ENCODE measurements at regions not wholly inside any gene's neighbourhood (a gene's known extent, or its start where the extent isn't known, plus 50 kb on each side); places are given as distances from the start of the nearest gene placed in this dataset.

DNA sequence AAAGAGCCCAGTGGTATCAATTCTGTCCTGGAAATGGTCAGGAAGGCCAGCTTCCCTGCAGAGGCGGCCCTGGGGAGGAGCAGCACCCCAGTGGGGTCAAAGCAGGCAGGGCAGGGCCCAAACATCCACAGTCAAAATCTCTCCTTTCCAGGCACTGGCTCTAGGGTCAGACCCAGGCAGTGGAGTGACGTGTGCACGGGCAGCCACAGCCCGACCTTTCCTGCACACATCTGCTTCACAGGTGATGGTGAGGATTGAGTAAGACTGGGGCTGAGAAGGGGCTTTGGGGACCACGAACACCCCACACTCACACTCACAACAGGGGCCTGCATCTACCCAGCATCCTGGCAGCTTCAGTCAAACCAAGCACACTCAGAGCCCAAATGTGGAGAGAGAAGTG, 97.8 kb upstream of the GLI2 start:
- CTCF ChIA-PET = interaction anchor here (0.5 to 0.7 kb wide), 2 partner anchors 85 to 938 kb away, joined by 3 to 5 read pairs; no protein-coding TSS in a partner anchor
- no peak overlapping the region for H3K27ac ChIP-seq (ENCODE audit: extremely low read depth, low read depth, low read length)
- no peaks in the 10 kb centered on the region for H3K36me3 ChIP-seq (ENCODE audit: control insufficient read depth in 2 of 2, insufficient read depth in 1 of 2, low read length in 2 of 2)
- H3K4me3 ChIP-seq (ENCODE audit: low read depth, low read length) = no peak overlapping the region
- no peaks in the 10 kb centered on the region for H3K4me1 ChIP-seq (ENCODE audit: control insufficient read depth, insufficient read depth, low read length)
- TF ChIP-seq ZNF16 (tag by site-specific recombination; IDR thresholded peaks at IDR 0.05; ENCODE audit: low read depth) (no peak), ZNF416 (tag by site-specific recombination; IDR thresholded peaks at IDR 0.05) (no peak), ZNF837 (tag by site-specific recombination; IDR thresholded peaks at IDR 0.05) (no peak), ZNF140 (tag by site-specific recombination; IDR thresholded peaks at IDR 0.05) (no peak), ZNF37A (tag by site-specific recombination; IDR thresholded peaks at IDR 0.05) (no peak), ZNF311 (tag by site-specific recombination; IDR thresholded peaks at IDR 0.05; ENCODE audit: borderline replicate concordance) (no peak), SP2 (tag by site-specific recombination; IDR thresholded peaks at IDR 0.05) (no peak)
- TF ChIP-seq, protein P1, sequence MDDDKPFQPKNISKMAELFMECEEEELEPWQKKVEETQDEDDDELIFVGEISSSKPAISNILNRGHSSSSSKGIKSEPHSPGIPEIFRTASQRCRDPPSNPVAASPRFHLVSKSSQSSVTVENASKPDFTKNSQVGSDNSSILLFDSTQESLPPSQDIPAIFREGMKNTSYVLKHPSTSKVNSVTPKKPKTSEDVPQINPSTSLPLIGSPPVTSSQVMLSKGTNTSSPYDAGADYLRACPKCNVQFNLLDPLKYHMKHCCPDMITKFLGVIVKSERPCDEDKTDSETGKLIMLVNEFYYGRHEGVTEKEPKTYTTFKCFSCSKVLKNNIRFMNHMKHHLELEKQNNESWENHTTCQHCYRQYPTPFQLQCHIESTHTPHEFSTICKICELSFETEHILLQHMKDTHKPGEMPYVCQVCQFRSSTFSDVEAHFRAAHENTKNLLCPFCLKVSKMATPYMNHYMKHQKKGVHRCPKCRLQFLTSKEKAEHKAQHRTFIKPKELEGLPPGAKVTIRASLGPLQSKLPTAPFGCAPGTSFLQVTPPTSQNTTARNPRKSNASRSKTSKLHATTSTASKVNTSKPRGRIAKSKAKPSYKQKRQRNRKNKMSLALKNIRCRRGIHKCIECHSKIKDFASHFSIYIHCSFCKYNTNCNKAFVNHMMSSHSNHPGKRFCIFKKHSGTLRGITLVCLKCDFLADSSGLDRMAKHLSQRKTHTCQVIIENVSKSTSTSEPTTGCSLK (tag by site-specific recombination; IDR thresholded peaks at IDR 0.05) = no peak
- TF ChIP-seq, protein P2, sequence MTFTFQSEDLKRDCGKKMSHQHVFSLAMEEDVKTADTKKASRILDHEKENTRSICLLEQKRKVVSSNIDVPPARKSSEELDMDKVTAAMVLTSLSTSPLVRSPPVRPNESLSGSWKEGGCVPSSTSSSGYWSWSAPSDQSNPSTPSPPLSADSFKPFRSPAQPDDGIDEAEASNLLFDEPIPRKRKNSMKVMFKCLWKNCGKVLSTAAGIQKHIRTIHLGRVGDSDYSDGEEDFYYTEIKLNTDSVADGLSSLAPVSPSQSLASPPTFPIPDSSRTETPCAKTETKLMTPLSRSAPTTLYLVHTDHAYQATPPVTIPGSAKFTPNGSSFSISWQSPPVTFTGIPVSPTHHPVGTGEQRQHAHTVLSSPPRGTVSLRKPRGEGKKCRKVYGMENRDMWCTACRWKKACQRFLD (tag by site-specific recombination; IDR thresholded peaks at IDR 0.05) = no peak
- TF ChIP-seq, protein P3, sequence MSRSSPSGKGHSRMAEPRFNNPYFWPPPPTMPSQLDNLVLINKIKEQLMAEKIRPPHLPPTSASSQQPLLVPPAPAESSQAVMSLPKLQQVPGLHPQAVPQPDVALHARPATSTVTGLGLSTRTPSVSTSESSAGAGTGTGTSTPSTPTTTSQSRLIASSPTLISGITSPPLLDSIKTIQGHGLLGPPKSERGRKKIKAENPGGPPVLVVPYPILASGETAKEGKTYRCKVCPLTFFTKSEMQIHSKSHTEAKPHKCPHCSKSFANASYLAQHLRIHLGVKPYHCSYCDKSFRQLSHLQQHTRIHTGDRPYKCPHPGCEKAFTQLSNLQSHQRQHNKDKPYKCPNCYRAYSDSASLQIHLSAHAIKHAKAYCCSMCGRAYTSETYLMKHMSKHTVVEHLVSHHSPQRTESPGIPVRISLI (tag by site-specific recombination; IDR thresholded peaks at IDR 0.05) = no peak
- H3K9me3 ChIP-seq (ENCODE audit: control insufficient read depth, insufficient read depth, low read depth, low read length) = no peaks in the 10 kb centered on the region
- POLR2A ChIA-PET = no interaction called here

DNA sequence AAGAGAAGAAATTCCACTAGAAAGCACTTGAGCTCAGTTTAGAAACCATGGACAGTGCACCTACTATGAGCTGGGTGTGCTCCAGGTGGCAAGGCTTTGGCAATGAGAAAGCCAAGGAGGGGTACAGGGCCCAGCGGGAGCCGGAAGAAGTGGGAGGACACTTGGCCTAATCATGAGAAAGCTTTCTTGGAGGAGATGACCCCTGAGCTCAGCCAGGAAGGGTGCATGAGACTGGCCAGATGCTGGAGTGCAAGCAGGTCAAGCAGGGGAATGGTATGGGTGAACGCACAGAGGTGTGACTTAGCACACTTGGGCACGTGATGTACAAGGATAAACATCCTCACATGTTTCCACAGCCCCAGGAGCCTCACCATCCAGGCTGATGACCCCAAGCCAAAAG, 97.2 kb upstream of the GLI2 start:
- POLR2A ChIA-PET = no interaction called here
- CTCF ChIA-PET = interaction anchor here (0.7 kb wide), 1 partner anchor 85 kb away, joined by 3 read pairs; no protein-coding TSS in a partner anchor
- Histone ChIP-seq H3K9me3 (ENCODE audit: control insufficient read depth, insufficient read depth, low read depth, low read length) (no peaks in the 10 kb centered on the region), H3K4me3 (ENCODE audit: low read depth, low read length) (no peak overlapping the region), H3K36me3 (ENCODE audit: control insufficient read depth in 2 of 2, insufficient read depth in 1 of 2, low read length in 2 of 2) (no peaks in the 10 kb centered on the region), H3K4me1 (ENCODE audit: control insufficient read depth, insufficient read depth, low read length) (no peaks in the 10 kb centered on the region), H3K27ac (ENCODE audit: extremely low read depth, low read depth, low read length) (no peak overlapping the region)
- TF ChIP-seq, protein P4, sequence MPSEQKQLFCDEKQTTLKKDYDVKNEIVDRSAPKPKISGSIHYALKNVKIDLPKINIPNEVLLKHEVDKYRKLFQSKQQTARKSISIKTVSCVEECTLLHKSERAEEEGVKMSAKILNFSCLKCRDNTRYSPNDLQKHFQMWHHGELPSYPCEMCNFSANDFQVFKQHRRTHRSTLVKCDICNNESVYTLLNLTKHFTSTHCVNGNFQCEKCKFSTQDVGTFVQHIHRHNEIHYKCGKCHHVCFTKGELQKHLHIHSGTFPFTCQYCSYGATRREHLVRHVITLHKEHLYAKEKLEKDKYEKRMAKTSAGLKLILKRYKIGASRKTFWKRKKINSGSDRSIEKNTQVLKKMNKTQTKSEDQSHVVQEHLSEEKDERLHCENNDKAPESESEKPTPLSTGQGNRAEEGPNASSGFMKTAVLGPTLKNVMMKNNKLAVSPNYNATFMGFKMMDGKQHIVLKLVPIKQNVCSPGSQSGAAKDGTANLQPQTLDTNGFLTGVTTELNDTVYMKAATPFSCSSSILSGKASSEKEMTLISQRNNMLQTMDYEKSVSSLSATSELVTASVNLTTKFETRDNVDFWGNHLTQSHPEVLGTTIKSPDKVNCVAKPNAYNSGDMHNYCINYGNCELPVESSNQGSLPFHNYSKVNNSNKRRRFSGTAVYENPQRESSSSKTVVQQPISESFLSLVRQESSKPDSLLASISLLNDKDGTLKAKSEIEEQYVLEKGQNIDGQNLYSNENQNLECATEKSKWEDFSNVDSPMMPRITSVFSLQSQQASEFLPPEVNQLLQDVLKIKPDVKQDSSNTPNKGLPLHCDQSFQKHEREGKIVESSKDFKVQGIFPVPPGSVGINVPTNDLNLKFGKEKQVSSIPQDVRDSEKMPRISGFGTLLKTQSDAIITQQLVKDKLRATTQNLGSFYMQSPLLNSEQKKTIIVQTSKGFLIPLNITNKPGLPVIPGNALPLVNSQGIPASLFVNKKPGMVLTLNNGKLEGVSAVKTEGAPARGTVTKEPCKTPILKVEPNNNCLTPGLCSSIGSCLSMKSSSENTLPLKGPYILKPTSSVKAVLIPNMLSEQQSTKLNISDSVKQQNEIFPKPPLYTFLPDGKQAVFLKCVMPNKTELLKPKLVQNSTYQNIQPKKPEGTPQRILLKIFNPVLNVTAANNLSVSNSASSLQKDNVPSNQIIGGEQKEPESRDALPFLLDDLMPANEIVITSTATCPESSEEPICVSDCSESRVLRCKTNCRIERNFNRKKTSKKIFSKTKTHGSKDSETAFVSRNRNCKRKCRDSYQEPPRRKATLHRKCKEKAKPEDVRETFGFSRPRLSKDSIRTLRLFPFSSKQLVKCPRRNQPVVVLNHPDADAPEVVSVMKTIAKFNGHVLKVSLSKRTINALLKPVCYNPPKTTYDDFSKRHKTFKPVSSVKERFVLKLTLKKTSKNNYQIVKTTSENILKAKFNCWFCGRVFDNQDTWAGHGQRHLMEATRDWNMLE (tag by site-specific recombination; conservative IDR thresholded peaks at IDR 0.05; ENCODE audit: low read depth) = no peak
- TF ChIP-seq ZFP37 (tag by site-specific recombination; IDR thresholded peaks at IDR 0.05) = no peak
- TF ChIP-seq, protein P5, sequence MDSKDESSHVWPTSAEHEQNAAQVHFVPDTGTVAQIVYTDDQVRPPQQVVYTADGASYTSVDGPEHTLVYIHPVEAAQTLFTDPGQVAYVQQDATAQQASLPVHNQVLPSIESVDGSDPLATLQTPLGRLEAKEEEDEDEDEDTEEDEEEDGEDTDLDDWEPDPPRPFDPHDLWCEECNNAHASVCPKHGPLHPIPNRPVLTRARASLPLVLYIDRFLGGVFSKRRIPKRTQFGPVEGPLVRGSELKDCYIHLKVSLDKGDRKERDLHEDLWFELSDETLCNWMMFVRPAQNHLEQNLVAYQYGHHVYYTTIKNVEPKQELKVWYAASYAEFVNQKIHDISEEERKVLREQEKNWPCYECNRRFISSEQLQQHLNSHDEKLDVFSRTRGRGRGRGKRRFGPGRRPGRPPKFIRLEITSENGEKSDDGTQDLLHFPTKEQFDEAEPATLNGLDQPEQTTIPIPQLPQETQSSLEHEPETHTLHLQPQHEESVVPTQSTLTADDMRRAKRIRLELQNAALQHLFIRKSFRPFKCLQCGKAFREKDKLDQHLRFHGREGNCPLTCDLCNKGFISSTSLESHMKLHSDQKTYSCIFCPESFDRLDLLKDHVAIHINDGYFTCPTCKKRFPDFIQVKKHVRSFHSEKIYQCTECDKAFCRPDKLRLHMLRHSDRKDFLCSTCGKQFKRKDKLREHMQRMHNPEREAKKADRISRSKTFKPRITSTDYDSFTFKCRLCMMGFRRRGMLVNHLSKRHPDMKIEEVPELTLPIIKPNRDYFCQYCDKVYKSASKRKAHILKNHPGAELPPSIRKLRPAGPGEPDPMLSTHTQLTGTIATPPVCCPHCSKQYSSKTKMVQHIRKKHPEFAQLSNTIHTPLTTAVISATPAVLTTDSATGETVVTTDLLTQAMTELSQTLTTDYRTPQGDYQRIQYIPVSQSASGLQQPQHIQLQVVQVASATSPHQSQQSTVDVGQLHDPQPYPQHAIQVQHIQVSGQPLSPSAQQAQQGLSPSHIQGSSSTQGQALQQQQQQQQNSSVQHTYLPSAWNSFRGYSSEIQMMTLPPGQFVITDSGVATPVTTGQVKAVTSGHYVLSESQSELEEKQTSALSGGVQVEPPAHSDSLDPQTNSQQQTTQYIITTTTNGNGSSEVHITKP (tag by site-specific recombination; IDR thresholded peaks at IDR 0.05) = no peak
- no peak for TF ChIP-seq KLF7 (tag by site-specific recombination; IDR thresholded peaks at IDR 0.05; ENCODE audit: borderline replicate concordance)
- TF ChIP-seq, protein P6, sequence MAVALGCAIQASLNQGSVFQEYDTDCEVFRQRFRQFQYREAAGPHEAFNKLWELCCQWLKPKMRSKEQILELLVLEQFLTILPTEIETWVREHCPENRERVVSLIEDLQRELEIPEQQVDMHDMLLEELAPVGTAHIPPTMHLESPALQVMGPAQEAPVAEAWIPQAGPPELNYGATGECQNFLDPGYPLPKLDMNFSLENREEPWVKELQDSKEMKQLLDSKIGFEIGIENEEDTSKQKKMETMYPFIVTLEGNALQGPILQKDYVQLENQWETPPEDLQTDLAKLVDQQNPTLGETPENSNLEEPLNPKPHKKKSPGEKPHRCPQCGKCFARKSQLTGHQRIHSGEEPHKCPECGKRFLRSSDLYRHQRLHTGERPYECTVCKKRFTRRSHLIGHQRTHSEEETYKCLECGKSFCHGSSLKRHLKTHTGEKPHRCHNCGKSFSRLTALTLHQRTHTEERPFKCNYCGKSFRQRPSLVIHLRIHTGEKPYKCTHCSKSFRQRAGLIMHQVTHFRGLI (tag by site-specific recombination; IDR thresholded peaks at IDR 0.05) = no peak
- no peak for TF ChIP-seq KLF16 (tag by site-specific recombination; IDR thresholded peaks at IDR 0.05)
- TF ChIP-seq, protein P1 (tag by site-specific recombination; IDR thresholded peaks at IDR 0.05) = no peak
- TF ChIP-seq ZNF366 (tag by site-specific recombination; conservative IDR thresholded peaks at IDR 0.05) = no peak
